AG09319 (cell line): ENCODE measurements at regions not wholly inside any gene's neighbourhood (a gene's known extent, or its start where the extent isn't known, plus 50 kb on each side); places are given as distances from the start of the nearest gene placed in this dataset.

Experiments used
- DNase-seq: peaks from one replicate; pipeline ENCODE4 v3.0.0-alpha.2; 2010; ENCODE audit warnings: low read depth; ENCODE audit errors: extremely low read depth
- TF ChIP-seq, protein P1 (sequence below): IDR thresholded peaks from 2 replicates; pipeline ENCODE4 v1.5.1; 2011; ENCODE audit warnings: low read depth, mild to moderate bottlenecking, inconsistent platforms, low read length, moderate library complexity

GRCh38 chr7:18200266-18200665, 172.6 kb upstream of the PRPS1L1 start:
- TF ChIP-seq, protein P1, sequence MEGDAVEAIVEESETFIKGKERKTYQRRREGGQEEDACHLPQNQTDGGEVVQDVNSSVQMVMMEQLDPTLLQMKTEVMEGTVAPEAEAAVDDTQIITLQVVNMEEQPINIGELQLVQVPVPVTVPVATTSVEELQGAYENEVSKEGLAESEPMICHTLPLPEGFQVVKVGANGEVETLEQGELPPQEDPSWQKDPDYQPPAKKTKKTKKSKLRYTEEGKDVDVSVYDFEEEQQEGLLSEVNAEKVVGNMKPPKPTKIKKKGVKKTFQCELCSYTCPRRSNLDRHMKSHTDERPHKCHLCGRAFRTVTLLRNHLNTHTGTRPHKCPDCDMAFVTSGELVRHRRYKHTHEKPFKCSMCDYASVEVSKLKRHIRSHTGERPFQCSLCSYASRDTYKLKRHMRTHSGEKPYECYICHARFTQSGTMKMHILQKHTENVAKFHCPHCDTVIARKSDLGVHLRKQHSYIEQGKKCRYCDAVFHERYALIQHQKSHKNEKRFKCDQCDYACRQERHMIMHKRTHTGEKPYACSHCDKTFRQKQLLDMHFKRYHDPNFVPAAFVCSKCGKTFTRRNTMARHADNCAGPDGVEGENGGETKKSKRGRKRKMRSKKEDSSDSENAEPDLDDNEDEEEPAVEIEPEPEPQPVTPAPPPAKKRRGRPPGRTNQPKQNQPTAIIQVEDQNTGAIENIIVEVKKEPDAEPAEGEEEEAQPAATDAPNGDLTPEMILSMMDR: no peak
- no peak for DNase-seq

DNA sequence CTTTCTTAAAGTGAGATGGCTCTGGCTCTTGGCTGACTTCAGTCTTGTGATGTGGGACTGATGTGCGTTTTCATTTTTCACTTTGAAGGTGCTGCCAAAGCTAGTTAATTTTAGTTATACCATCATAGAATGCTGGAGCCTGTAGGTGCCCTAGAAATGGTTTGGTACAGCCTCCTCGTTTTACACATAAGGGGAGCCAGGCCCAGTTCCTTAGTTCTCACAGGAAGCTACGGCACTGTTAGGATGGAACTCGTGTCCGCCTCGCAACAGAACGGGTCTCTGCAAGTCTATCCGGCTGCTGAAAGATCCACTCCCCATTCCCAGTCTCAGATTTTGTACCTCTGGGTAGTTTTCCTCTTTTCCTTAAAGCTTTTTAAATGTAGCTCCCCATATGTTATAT, 173.2 kb upstream of the PRPS1L1 start:
- DNase-seq: no peak
- TF ChIP-seq, protein P1: no peak

DNA sequence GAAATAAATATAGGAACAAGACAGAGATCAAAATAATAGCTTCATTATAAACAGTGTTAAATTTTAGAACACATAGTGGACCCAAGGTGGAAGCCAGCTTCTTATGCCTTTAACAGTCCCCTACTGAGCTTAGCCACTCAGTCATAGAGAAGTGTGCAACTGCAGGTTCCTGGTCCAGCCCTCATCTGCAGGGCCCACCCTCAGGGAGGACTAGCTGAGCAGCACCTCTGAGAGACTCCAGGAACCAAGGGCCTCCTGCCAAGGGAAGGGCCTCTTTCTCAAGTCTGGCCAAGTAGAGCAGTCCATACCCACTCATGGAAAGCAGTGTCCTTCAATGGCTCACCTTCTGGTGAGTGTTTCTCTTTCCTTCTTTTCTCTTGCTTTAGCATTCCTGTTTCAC, 173.7 kb upstream of the PRPS1L1 start:
- TF ChIP-seq, protein P1: no peak
- no peak for DNase-seq

DNA sequence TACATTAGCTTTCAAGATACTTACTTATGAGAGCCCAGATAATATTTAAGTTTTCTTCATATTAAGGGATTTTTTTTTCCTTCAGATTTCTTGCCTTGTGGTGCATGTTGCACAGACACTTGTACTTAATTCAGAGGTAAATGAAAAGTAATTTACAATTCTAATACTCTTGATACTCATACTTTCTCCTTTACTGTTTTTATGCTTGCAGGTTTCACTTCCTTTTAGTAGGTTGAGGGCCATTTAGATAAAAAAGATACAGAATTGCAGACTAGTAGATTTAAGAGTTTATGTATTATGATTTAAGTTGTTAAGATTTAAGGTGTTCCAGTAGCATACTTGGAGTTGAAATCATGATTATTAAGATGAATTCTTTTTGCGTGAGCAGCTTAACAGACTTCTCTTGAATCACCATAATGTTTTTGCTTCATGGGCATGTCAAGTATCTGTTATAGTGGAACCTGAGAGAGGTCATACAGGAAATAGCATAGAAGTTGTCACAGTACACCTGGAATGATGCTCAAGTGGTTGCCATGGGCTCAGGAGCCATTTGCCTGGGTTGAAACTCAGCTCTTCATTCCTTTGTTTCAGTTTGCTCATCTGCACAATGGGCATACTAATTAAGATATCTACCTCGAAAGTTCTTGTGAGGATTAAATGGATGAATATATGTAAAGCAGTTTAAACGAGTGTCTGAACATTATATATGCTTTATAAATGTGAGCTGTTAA, 174.8 kb upstream of the PRPS1L1 start:
- TF ChIP-seq, protein P1: no peak
- no peak for DNase-seq

DNA sequence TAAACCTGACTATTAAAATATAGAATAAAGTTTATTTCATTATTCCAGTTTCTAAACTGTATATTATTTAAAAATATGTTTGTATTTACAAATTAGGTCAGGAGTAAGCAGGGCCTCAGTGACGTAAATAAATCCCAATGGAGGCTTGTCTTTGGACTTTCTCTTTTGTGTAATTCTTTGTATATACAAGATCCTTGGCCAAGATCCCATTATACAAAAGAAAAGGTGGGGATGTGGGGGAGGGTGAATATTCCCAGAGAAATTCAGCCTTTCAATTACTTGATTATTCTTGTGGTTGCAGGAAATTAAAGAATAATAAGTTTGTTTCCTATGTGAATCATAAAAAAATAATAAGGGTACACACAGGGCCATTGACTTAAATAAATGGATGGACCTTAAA, 178.7 kb upstream of the PRPS1L1 start:
- TF ChIP-seq, protein P1: no peak
- DNase-seq: no peak

DNA sequence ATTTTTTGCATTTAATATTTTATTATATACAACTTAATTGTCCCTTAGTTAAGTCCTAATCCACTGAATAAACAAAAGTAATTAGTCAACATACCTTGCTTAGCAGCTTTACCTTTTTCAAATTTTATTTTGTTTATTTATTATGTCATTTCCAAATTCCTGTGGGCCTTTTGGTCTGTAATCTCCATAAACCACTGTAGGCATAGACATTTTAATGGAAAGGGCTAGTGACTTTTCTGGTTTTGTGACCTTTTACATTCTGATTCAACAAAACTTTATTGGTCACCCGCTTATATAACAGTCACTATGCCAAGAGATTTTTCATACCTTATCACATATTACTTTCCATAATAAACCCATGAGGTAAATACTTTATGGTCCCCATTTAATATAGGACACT, 181.3 kb upstream of the PRPS1L1 start:
- TF ChIP-seq, protein P1: no peak
- DNase-seq: no peak

- no peak for DNase-seq
- TF ChIP-seq, protein P1: no peak
Observed at GRCh38 chr7:18210377-18210776, 182.7 kb upstream of the PRPS1L1 start.
